ENCODE measurements at regions not wholly inside any gene's neighbourhood (a gene's known extent, or its start where the extent isn't known, plus 50 kb on each side); places are given as distances from the start of the nearest gene placed in this dataset.

GRCh38 chr14:76272349-76272748 lies 103.6 kb upstream of the ESRRB start:
- DNase-seq: no peak
- ChIA-PET CTCF (no interaction called here), POLR2A (no interaction called here)
- no peaks in the 10 kb centered on the region for H3K4me1 Mint-ChIP-seq (ENCODE audit: low read depth)
- peaks cover 4% of the 10 kb centered on the region for H3K27me3 Mint-ChIP-seq
- H3K36me3 Mint-ChIP-seq (ENCODE audit: low read depth): no peaks in the 10 kb centered on the region
- intact Hi-C loops (cut with micrococcal nuclease): no loop called here
- H3K9me3 Mint-ChIP-seq: no peaks in the 10 kb centered on the region
- no peak overlapping the region for H3K27ac Mint-ChIP-seq
- TF ChIP-seq CTCF (IDR thresholded peaks at IDR 0.05): no peak
- ATAC-seq: no peak
- H3K4me3 Mint-ChIP-seq: no peak overlapping the region

DNA sequence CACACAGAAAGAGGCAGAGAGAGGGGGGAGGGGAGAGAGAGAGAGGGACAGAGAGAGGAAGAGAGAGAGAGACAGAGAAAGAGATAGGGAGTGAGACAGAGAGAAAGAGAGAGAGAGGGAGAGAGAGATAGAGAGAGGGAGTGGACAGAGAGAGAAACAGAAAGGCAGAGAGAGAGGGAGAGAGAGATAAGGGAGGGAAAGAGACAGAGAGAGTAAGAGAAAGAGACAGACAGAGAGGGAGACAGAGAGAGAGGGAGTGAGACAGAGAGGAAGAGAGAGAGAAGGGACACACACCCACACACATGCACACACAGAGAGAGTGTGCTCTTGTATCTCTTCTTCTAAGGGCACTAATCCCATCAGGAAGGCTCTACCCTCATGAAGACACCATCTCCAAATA lies 103.2 kb upstream of the ESRRB start:
- DNase-seq (no peak), ATAC-seq (no peak)
- Mint-ChIP-seq H3K4me1 (ENCODE audit: low read depth) (no peaks in the 10 kb centered on the region), H3K36me3 (ENCODE audit: low read depth) (no peaks in the 10 kb centered on the region), H3K27ac (no peak overlapping the region), H3K27me3 (peaks cover 4% of the 10 kb centered on the region), H3K4me3 (no peak overlapping the region), H3K9me3 (no peaks in the 10 kb centered on the region)
- intact Hi-C loops (cut with micrococcal nuclease): no loop called here
- ChIA-PET POLR2A (no interaction called here), CTCF (no interaction called here)
- no peak for TF ChIP-seq CTCF (IDR thresholded peaks at IDR 0.05)

DNA sequence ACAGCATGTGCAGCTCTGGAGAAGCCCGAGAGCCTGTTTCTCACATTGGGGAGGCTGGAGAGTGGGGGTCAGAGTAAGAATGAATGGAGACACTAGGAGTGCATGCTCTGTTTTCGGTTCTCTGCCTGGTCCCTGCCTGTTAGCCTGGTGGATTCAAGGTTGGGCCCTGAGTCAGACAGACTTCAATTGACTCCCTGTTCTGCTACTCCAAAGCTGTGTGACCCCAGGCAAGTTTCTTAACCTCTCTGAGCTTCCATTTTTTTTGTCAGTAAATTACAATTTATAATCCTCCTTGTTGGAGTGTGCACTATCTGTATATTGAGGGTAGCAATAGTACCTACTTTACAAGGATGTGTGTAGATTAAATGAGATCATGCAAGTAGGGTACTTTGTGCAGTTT lies 102.6 kb upstream of the ESRRB start:
- ATAC-seq (no peak), DNase-seq (no peak)
- intact Hi-C loops (cut with micrococcal nuclease): no loop called here
- no peak overlapping the region for H3K27ac Mint-ChIP-seq
- ChIA-PET CTCF (interaction anchor here (1.0 kb wide), 1 partner anchor 80 kb away, joined by 3 read pairs; no protein-coding TSS in a partner anchor), POLR2A (no interaction called here)
- no peaks in the 10 kb centered on the region for H3K36me3 Mint-ChIP-seq (ENCODE audit: low read depth)
- no peaks in the 10 kb centered on the region for H3K4me1 Mint-ChIP-seq (ENCODE audit: low read depth)
- no peak overlapping the region for H3K4me3 Mint-ChIP-seq
- no peaks in the 10 kb centered on the region for H3K9me3 Mint-ChIP-seq
- TF ChIP-seq CTCF (IDR thresholded peaks at IDR 0.05): no peak
- peaks cover 4% of the 10 kb centered on the region for H3K27me3 Mint-ChIP-seq

GRCh38 chr14:76274324-76274723 lies 101.6 kb upstream of the ESRRB start:
- Mint-ChIP-seq H3K4me3 (no peak overlapping the region), H3K27ac (no peak overlapping the region), H3K4me1 (ENCODE audit: low read depth) (no peaks in the 10 kb centered on the region), H3K9me3 (no peaks in the 10 kb centered on the region), H3K27me3 (no peaks in the 10 kb centered on the region), H3K36me3 (ENCODE audit: low read depth) (no peaks in the 10 kb centered on the region)
- intact Hi-C loops (cut with micrococcal nuclease): no loop called here
- ChIA-PET CTCF (interaction anchor here (1.0 kb wide), 1 partner anchor 79 kb away, joined by 3 read pairs; no protein-coding TSS in a partner anchor), POLR2A (no interaction called here)
- ATAC-seq: no peak
- no peak for DNase-seq
- no peak for TF ChIP-seq CTCF (IDR thresholded peaks at IDR 0.05)

GRCh38 chr14:76277586-76278130 lies 98.3 kb upstream of the ESRRB start:
- Mint-ChIP-seq H3K27ac (no peak overlapping the region), H3K9me3 (peaks cover 2% of the 10 kb centered on the region), H3K4me1 (ENCODE audit: low read depth) (no peaks in the 10 kb centered on the region), H3K27me3 (peaks cover 3% of the 10 kb centered on the region), H3K4me3 (no peak overlapping the region), H3K36me3 (ENCODE audit: low read depth) (no peaks in the 10 kb centered on the region)
- ChIA-PET CTCF (no interaction called here), POLR2A (no interaction called here)
- DNase-seq (no peak), ATAC-seq (no peak)
- TF ChIP-seq CTCF (IDR thresholded peaks at IDR 0.05): no peak
- intact Hi-C loops (cut with micrococcal nuclease): no loop called here

All from activated CD8-positive, alpha-beta T cell treated with anti-CD3 and anti-CD28 coated beads for 36 hours (primary cell).